HG02763 (cell line): ENCODE measurements at regions not wholly inside any gene's neighbourhood (a gene's known extent, or its start where the extent isn't known, plus 50 kb on each side); places are given as distances from the start of the nearest gene placed in this dataset.
"Not testable (repeated sequence)": the region's sequence is repeated elsewhere in the genome, so short reads cannot be mapped to it uniquely, and the experiment has no call there.

Source experiments
- ATAC-seq: cut with Tn5 transposase; IDR thresholded peaks from one replicate; pipeline ENCODE4 v1.9.1; 2021; ENCODE audit warnings: mild to moderate bottlenecking, moderate library complexity; ENCODE audit not compliant: unreplicated experiment

DNA sequence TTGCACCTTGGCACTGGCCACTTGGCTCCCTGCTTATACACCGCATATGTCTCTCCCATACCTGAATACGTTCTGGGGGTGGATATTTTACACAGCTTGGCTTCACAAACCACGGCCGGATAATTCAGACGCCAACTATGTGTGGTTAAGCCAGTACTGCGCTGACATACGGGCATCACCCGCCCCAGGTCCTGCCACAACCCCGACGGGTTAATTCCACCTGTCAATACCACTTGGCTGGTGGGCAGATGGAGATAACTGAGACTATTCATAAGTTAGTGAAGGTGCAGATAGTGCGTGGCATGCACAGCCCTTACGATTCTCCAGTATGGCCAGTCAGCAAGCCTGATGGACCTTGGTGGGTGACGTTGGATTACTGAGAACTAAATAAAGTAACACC lies 696.3 kb upstream of the AGA start:
- no peak for ATAC-seq

DNA sequence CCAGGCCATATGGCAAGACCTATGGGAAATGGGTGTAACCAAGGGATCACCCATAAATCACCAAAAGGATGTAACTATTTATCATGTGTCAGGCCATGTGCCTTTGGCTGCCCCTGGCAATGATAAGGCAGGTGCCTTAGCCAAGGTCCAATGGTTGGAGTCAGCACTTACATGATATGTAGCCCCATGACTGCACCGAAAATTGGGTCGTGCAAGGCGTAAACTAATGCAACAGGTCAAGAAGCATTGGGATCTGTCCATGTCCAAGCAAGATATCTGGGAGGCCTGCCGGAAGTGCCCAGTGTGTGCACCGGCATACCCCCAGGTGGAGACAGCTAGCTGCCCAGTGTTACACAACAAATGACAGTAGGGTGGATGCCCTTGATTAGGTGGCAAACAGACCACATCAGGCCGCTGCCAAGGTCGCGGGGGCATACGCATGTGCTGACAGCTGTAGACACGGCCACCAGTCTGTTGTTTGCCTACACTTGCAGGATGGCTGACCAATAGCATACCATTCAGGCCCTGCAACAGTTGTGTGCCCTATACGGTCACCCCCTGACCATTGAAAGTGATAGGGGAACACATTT lies 698.2 kb upstream of the AGA start:
- no peak for ATAC-seq

DNA sequence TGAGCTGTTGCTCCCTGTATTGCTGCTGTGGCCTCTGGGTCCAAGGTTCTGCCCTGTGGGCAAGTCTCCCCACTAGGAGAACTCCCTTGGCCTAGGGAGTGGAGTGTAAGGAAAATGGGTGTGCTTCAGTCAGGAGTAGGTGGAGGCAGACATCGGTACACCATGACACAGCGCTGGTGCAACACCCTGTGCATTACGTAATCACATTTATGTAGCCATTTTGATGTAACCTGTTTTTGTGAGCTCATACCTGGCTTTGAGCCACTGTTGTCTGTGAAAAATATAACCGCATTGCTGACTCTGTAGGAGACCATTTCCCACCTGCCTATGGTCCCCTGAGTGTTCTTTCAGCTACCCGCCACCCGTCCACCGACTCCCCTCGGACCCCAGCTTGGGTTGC lies 700.5 kb upstream of the AGA start:
- ATAC-seq = no peak

DNA sequence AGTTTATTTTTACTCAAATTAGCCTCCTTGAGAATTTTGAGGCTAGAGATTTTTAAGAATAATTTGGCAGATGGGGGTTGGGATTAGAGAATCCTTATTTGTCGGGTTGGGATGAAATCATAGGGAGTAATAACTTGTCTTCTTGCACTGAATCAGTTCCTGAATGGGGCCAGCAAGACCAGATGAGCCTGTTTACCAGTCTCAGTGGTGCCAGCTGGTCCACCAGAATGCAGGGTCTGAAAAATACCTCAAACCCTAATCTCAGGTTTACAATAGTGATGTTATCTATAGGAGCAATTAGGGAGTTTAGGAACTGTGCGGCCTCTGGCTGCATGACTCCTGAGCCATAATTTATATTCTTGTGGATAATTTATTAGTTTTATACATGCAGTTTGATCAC lies 705.9 kb upstream of the AGA start:
- no peak for ATAC-seq

DNA sequence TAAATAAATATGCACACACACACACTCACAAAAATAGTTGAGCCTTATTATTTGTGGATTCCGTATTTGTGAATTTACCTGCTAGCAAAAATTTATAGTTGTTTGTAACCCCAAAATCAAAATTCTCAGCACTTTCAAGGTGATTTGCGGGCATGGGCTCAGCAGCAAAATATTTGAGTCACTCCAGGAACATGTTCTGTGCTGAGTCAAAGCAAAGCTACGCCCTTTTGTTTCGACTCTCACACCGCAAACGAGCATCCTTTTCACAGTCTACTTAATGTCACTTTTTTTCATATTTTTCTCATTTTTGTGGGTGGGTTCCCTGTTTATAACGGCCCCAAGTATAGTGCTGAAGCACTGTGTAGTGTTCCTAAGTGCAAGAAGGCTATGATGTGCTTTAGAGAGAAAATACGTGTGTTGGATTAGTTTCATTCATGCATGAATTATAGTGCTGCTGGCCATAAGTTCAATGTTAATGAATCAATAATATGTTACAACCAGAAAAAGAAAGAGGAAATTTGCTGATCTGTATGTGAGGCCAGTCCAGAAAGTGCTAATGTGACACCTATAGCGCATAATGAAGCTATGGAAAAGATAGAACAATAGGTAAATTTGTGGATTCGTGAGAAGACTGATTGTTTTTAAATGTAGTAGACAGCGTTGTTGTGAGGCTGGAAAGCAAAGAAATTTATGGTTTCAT lies 723.2 kb upstream of the AGA start:
- ATAC-seq = no peak

DNA sequence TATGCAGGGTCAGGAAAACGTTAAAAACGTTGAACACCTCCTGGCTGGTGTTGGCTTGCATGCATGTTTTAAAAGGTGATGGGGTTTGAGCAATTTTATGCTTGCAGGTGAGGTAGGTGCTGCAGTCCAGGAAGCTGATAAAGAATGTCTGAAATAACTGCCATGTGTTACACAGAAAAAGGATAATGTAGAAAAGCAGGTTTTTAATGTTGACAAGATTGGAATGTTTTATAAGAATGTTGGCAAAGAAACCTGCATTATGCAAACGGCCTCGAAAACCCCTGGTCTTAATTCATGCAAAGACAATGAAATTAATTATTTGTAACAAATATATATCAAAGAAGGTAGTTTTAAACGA lies 723.7 kb upstream of the AGA start:
- no peak for ATAC-seq

DNA sequence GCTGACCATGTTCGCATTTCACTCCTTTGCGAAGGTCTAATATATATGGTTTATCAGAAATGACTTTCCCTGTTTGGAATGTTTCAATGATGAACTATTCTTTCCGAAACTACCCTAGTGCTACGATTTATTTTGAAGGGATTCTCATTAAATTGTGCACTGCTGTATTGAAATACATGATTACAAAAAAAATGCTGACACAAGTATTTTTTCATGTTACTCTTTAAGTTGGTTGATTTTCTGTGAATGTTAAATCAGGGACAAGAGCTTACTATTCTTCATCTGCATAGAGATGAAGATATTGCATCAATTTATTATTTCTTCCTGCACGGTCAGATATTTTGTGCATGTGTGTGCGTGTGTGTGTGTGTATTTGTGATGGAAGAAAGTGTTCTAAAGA lies 731.5 kb upstream of the AGA start:
- no peak for ATAC-seq

DNA sequence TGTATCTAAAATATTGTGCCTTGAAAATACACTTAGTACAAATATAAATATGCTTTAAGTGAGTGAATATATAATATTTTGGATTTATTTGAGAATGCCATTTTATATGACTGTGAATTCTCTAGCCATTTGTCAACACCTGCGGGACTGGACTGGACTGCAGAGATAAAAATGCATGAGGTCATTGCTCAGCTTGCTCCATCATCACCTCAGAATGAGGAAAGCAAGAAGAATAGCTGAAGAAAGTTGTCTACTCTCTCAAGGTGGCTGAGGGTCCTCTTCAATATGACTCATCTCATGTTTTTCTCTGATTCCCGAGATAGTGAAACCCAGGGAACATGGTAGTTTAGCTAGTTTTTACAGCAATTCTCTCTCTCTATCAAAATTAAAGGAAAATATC lies 732.5 kb upstream of the AGA start:
- ATAC-seq = no peak

DNA sequence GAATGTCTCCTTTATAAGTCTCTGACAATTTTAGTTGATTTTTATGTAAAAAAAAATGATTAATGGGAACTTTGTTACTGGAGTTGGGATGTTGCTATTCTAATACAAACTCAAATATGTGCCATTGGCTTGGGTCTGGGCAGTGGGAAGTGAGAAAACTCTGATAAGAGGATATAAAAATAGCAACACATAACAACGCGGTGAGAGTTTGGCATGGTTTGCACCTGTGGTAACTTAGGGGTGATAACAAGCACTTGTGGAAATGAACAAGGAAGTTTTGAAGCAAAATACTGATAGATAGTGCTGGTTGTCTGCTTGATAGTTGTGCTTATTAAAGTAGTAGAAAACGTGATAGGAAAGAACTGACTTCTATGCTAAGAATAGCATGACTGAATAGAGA lies 743.3 kb upstream of the AGA start:
- no peak for ATAC-seq

DNA sequence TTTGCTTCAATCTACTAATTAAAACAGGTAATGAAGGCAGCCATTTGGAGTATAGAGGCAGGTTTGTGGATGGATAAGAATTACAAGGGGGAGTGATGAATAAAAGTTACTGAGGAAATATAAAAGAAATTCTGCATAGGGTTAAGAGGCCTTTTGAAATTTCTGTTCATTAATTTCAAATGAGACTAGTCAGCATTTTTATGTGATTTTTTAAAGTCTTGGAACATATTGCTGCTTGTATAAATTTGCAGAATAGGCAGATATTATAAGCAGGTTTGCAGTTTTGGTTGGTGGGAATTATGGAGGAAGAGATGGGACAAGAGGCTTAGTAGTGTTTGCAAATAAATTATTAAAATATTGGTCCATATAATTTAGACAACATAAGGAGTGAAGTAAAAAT lies 750.4 kb upstream of the AGA start:
- ATAC-seq = no peak

DNA sequence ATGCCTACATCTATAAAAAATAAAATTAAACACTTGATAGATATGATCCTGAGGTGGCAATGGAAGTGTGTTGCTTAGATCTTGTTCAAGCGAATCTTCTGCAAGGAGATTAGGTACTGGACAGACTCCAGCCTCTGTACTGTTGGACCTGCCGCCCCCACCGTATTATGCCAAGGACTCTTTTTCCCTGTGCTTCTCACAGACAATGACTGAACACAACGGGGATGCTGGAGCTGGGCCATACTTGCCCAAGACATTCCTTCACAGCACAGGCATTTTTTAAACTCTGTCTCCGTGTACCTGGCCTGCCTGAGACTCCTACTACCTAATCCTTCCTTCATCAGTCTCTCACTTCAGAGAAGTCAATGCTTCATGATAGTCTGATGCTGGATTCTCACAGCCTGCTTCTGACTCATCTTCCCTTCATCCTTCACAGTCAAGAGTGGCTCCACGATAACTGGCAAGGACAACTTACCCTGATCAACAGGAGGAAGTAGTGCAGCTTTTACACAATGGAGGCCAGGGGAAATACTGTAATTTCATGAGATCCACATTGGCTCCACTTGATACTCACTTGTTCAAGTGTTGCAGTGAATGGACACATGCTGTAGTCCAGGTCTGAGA lies 754.6 kb upstream of the AGA start:
- ATAC-seq = no peak

DNA sequence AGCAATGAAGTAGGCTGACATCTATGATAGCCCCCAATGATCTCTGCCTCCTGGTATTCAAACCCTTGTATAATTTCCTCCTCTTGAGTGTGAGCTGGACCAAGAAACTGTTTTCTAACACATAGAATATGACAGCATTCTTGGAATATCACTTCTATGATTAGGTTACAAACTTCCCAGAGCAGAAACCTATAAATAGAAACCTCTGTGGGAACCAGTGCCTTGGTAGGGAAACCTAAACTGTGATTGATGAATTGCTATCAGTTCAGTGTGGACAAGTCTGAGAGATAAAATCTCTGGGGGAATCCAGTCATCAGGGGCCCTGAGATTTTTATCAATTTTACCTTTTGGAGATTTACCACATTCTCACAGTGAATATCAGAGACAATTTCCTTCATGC lies 756.5 kb upstream of the AGA start:
- ATAC-seq = no peak

DNA sequence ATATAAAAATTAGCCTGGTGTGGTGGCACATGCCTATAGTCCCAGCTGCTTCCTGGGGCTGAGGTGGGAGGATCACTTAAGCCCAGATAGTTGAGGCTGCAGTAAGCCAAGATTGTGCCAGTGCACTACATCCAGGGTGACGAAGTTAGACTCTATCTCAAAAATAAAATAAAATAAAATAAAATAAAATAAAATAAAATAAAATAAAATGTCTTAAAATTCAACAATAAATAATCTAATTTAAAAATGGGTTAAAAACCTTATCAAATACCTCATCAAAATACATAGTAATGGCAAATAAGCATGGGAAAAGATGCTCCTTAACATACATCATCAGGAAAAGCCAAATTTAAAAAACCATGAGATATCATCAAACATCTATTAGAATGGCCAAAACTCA lies 760.2 kb upstream of the AGA start:
- no peak for ATAC-seq

DNA sequence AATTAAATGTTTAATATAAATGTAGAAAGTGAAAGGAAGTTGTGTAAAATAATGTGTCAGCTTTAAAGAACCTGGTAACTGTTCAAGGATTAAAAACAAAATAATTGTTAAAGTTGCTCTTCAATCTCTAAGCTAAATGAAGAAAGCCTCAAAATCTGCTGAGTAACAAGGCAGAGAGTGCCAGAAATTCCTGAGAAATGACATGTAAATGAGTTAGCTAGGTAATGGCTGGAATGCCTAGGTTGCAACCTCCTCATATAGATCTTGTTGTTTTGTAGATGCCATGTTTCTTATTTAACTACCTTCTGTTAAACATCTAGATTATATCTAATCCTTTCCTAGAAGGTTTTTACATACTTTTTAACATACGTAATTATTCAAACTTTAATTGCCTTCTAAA lies 763.6 kb upstream of the AGA start:
- no peak for ATAC-seq

DNA sequence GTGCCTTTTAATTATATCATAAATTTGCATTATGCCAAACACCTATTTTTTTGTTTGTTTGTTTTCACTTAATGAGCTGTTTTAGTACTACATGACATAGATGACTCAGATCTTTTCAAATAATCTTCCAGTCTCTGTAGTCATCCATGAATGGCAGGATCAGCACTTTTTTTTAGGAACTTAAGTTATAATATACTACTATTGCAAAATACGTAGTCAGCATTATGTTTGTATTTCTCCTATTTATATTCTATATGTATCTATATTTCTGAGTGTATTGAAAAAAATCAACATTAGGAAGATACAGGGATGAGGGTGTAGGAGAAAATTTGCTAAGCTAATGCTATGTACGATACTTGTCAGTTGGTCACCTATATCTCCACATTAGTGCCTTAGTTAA lies 773.1 kb upstream of the AGA start:
- no peak for ATAC-seq

DNA sequence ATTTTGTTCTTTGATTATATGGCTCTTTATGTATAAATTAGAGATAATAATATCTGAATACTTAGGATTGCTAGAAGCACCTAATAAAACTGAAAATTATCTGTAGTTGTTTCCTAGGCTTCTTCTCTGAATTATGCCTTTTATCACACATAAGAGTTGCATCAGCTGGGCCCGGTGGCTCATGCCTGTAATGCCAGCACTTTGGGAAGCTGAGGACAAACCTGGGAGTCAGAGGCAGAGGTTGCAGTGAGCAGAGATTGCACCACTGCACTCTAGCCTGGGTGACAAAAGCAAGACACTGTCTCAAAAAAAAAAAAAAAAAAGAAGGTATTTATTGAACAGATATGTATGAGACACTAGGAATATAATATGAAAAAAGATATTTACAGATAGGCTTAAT lies 773.5 kb upstream of the AGA start:
- no peak for ATAC-seq

DNA sequence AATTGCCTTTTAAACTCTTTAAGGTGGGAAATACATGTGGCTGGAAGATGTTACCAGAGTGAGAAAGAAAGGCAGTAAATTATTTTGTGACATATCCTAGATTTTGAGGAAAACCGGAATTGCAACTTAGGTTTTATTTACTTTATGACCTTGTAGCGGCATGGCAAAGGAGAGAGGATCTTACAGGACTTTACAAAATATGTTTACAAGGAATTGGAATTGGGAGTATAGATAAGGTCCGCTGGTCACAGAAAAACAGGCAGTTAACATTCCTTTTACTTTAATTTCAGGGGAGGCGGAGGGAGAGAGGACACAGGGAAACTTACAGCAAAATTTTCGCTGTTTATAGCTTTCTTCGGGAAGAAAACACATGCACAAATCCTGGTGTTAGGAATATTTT lies 784.2 kb upstream of the AGA start:
- ATAC-seq = not testable (repeated sequence)

DNA sequence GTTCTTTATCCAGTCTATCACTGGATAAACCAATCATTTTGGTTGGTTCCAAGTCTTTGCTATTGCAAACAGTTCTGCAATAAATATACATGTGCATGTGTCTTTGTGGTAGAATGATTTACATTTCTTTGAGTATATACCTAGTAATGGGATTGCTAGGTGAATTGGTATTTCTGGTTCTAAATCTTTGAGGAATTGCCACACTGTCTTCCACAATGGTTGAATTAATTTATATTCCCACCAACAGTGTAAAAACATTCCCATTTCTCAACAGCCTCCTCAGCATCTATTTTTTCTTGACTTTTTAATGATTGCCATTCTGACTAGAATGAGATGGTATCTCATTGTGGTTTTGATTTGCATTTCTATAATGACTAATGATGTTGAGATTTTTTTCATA lies 791.7 kb upstream of the AGA start:
- no peak for ATAC-seq

DNA sequence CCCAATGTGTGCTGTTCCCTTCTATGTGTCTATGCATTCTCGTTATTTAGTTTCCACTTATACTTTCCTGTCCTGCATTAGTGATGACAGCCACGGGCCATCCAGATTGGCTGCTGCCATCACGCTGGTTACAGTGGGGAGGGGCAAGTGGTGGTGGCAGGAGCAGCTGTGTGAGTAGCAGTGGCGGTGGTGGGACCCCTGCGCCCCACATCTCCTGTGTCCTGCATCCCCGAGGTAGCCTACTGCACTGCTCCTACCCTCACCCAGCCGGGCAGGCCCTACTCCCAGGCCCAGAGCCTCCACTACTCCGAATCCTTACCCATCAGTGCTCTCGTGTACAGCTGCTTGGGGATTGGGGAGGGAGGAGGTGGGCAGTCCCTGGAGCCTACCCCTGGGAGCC lies 798.7 kb upstream of the AGA start:
- ATAC-seq = no peak

DNA sequence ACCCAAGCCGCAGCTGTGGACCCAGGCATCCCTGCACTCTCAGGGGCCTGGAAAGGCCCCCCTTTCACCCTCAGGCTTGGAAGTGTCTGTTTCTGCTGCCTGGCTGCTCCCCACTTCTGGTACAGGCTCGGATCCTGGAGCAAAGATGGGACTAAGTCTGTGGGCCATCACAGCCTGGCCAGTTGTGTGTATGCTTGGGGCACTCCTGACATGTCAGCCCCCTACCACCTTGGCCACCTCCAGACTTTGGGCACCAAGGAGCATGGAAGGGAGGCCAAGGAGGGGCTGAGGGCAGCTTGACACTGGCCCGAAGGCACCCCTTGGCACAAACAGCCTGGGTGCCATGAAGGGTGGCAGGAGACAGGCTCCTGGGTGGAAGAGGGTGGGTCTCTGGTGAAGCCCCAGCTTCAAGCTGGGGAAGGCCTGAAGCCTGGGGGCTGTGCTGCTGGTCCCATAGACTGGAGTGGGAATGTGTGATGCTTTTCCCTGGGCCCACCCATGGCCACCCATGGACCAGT lies 799.4 kb upstream of the AGA start:
- ATAC-seq = no peak

DNA sequence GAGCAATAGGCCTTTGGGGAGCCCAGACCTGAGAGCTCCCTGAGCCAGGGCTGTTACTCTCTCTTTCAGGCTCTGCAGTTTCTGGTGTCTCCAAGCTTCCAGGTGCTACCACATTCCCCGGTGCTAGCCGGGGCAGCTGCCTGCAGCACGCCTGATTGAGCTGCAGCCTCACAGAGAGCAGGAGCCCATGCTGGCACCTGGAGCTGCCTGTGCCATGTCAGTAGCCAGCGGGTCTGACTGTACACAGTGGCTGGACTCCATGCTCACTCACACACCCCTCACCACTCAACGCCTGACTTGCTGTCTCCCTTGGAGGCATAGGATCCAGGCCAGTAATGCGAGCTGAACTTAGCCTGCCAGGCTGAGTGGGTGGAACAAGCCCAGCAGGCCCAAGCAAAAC lies 800.4 kb upstream of the AGA start:
- no peak for ATAC-seq

DNA sequence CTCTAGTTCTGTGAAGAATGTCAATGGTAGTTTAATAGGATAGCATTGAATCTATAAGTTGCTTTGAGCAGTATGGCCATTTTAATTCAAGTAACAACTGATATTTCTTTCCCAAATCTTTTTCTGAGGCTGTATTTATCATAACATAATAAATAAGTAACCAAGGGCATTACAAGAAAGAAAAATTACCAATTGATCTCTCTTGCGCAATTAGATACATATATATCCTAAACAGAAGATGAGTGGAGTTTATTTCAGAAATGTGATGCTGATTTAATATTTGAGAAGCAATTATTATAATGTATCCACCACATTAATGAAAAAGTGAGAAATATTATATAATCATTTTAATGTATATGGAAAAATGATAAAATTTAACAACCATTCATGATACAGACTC lies 802.5 kb upstream of the AGA start:
- ATAC-seq = no peak

DNA sequence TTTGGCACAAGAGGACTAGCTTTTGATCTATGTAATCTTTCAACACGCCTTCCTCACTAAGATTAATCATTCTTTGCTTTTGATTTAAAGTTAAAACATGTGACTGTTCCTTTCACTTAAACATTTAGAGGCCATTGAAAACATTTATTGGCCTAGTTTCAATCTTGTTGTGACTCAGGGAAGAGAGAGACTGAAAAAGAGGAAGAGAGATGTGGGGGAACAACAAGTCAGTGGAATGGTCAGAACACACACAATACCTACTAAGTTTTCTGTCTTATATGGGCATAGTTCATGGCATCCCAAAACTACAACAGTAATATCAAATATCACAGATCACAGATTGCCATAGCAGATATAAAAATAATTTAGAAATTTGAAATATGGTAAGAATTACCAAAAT lies 812.9 kb upstream of the AGA start:
- ATAC-seq = no peak
